ENCODE measurements at regions not wholly inside any gene's neighbourhood (a gene's known extent, or its start where the extent isn't known, plus 50 kb on each side); places are given as distances from the start of the nearest gene placed in this dataset.

- DNase-seq (ENCODE audit: low spot score) = no peak
Measured at GRCh38 chr3:105214590-105214989, 152.1 kb upstream of the ALCAM start.

- peak; percentile 34 for DNase-seq (ENCODE audit: low spot score)
Measured at GRCh38 chr3:105222568-105223093, 144.1 kb upstream of the ALCAM start.

GRCh38 chr3:105223815-105224214 lies 142.9 kb upstream of the ALCAM start:
- DNase-seq (ENCODE audit: low spot score) = no peak

GRCh38 chr3:105228696-105229095 lies 138.0 kb upstream of the ALCAM start:
- DNase-seq (ENCODE audit: low spot score) = no peak

GRCh38 chr3:105232553-105232952 lies 134.2 kb upstream of the ALCAM start:
- DNase-seq (ENCODE audit: low spot score) = no peak

- no peak for DNase-seq (ENCODE audit: low spot score)
Measured at GRCh38 chr3:105233010-105233409, 133.7 kb upstream of the ALCAM start.

GRCh38 chr3:105235221-105235620 lies 131.5 kb upstream of the ALCAM start:
- no peak for DNase-seq (ENCODE audit: low spot score)

GRCh38 chr3:105235785-105236184 lies 130.9 kb upstream of the ALCAM start:
- DNase-seq (ENCODE audit: low spot score) = no peak

GRCh38 chr3:105238367-105238766 lies 128.3 kb upstream of the ALCAM start:
- no peak for DNase-seq (ENCODE audit: low spot score)

GRCh38 chr3:105243076-105243475 lies 123.6 kb upstream of the ALCAM start:
- no peak for DNase-seq (ENCODE audit: low spot score)

- no peak for DNase-seq (ENCODE audit: low spot score)
Measured at GRCh38 chr3:105246536-105246935, 120.2 kb upstream of the ALCAM start.

GRCh38 chr3:105253225-105253624 lies 113.5 kb upstream of the ALCAM start:
- DNase-seq (ENCODE audit: low spot score) = no peak

- no peak for DNase-seq (ENCODE audit: low spot score)
Measured at GRCh38 chr3:105254154-105254553, 112.6 kb upstream of the ALCAM start.

- no peak for DNase-seq (ENCODE audit: low spot score)
Measured at GRCh38 chr3:105255350-105255749, 111.4 kb upstream of the ALCAM start.

- no peak for DNase-seq (ENCODE audit: low spot score)
Measured at GRCh38 chr3:105259496-105259895, 107.2 kb upstream of the ALCAM start.

GRCh38 chr3:105260385-105260784 lies 106.3 kb upstream of the ALCAM start:
- DNase-seq (ENCODE audit: low spot score) = no peak

- DNase-seq (ENCODE audit: low spot score) = no peak
Measured at GRCh38 chr3:105274536-105274935, 92.2 kb upstream of the ALCAM start.

GRCh38 chr3:105274958-105275357 lies 91.8 kb upstream of the ALCAM start:
- no peak for DNase-seq (ENCODE audit: low spot score)

- DNase-seq (ENCODE audit: low spot score) = no peak
Measured at GRCh38 chr3:105277656-105278055, 89.1 kb upstream of the ALCAM start.

- DNase-seq (ENCODE audit: low spot score) = no peak
Measured at GRCh38 chr3:105278688-105279087, 88.0 kb upstream of the ALCAM start.

GRCh38 chr3:105281989-105282388 lies 84.7 kb upstream of the ALCAM start:
- DNase-seq (ENCODE audit: low spot score) = no peak

- DNase-seq (ENCODE audit: low spot score) = no peak
Measured at GRCh38 chr3:105284876-105285275, 81.8 kb upstream of the ALCAM start.

- no peak for DNase-seq (ENCODE audit: low spot score)
Measured at GRCh38 chr3:105285653-105286241, 81.0 kb upstream of the ALCAM start.

- no peak for DNase-seq (ENCODE audit: low spot score)
Measured at GRCh38 chr3:105293441-105293840, 73.3 kb upstream of the ALCAM start.

All from LoVo (cell line).